NCI-H128 (cell line): ENCODE measurements at regions not wholly inside any gene's neighbourhood (a gene's known extent, or its start where the extent isn't known, plus 50 kb on each side); places are given as distances from the start of the nearest gene placed in this dataset.
"Not testable (repeated sequence)": the region's sequence is repeated elsewhere in the genome, so short reads cannot be mapped to it uniquely, and the experiment has no call there.

Source experiments
- DNase-seq: peaks from one replicate; lab custom pipeline; 2025; ENCODE audit not compliant: unreplicated experiment; lab: John Stamatoyannopoulos, UW

DNA sequence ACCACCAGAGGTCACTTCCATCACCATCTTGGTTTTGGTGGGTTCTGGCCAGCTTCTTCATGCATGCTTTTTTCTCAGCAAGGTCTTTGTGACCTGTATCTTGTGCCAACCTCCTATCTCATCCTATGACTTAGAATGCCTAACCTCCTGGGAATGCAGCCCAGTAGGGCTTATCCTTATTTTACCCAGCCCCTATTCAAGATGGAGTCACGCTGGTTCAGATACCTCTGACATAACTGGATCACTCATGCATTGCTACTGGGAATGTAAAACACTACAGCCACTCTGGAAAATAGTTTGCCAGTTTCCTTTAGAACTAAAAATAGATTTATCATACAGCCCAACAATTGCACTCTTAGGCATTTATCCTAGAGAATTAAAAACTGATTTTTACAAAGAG lies 219.2 kb downstream of the IRS1 start:
- DNase-seq, result no peak

- DNase-seq, result no peak
Measured at GRCh38 chr2:226579519-226579918, 220.1 kb downstream of the IRS1 start.

- DNase-seq, result no peak
Measured at GRCh38 chr2:226578879-226579278, 220.7 kb downstream of the IRS1 start.

DNA sequence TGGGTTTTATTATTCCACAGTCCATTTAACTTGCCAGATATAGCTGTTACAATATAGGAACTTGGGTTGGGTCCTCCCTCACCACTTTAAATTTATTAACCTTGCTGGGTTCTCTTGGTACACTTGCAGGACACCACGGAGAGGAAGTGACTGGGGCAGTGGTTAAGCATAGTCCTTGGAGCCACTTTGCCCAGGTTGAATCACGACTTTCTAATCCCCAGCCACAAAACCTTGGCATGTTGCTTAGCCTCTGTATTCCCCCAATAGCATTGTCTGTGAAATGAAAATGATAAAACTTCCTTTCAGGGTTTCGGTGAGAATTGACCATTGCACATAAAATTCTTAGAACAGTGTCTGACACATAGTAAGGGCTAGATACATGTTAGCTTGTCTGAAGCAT lies 221.2 kb downstream of the IRS1 start:
- DNase-seq, result no peak

GRCh38 chr2:226575928-226576327 lies 223.7 kb downstream of the IRS1 start:
- no peak for DNase-seq

DNA sequence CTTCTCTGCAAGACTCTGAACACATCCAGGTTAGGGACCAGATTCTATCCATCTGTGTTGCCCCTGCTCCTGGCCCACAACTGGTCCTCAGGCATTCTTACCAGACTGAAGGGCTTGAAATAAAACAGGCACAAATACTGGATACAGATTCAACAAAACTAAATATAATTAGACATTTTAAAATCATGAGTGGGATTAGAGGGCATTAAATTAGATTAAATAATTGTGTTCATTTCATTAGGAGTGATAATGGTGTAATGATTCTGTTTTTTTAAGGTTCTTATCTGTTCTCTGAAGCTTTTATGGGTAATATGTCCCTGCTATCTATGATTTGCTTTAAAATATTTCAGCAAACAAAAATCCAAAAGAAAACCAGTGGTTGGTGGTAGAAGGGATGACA lies 226.5 kb downstream of the IRS1 start:
- DNase-seq, result no peak

- DNase-seq, result no peak
Measured at GRCh38 chr2:226564667-226565066, 235.0 kb downstream of the IRS1 start.

- DNase-seq, result no peak
Measured at GRCh38 chr2:226561962-226562361, 237.7 kb downstream of the IRS1 start.

DNA sequence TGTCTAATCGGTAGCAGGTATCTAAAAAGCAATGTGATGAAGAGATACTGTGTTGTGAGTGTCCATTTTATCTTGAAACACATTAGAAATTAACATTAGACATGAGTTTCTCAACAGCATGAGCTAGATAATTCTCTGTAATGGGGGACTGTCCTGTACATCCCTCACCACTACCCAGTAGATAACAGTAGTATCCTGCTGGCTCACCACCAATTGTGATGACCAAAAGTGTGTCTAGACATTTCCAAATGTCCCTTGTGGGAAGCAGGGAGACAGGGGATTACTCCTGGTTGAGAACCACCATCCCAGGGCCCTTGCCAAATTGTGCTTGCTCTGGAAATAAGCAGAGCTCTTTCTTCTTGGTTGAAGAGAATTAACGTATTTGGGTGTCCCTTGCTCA lies 239.3 kb downstream of the IRS1 start:
- DNase-seq, result no peak

- no peak for DNase-seq
Measured at GRCh38 chr2:226559536-226559935, 240.1 kb downstream of the IRS1 start.

GRCh38 chr2:226558418-226558817 lies 241.2 kb downstream of the IRS1 start:
- DNase-seq, result no peak

GRCh38 chr2:226556050-226556449 lies 243.6 kb downstream of the IRS1 start:
- DNase-seq, result no peak

DNA sequence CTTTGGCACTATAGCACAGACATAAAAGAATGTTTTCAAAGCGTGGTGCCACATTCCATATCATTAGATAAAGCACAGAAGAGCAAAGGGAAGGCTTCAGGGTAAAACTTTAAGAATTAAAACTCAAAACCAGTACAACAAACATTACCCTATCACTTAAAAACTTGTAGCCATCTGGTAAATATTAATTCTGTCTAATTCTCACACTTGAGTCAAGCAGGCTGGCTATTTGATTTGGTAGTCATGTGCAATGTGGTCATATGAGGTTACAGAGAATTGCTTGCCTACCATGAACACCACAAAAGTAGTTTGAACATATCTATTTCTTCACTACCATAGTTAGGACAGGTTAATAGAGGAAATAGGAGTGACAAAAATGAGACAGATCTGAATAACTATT lies 244.9 kb downstream of the IRS1 start:
- no peak for DNase-seq

DNA sequence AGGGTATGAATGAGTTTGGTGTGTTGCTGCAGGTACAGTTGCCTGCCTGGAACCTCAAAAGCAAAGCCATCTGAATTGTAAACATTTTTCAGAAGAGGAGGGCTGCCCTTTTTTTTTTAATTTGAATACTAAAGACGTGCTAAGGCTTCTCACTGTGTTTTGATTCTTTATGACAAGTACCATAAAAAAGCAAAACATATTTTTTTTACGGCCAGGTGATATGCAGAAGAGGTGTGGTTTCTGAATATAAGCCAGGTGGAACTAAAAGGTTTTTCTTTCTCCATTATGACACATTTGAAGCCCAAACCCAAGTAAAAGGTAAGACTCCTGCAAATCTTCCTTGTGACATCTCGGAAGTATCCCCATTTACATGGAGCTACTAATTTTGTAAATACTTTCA lies 246.3 kb downstream of the IRS1 start:
- DNase-seq, result no peak

GRCh38 chr2:226552571-226553285 lies 246.9 kb downstream of the IRS1 start:
- no peak for DNase-seq

DNA sequence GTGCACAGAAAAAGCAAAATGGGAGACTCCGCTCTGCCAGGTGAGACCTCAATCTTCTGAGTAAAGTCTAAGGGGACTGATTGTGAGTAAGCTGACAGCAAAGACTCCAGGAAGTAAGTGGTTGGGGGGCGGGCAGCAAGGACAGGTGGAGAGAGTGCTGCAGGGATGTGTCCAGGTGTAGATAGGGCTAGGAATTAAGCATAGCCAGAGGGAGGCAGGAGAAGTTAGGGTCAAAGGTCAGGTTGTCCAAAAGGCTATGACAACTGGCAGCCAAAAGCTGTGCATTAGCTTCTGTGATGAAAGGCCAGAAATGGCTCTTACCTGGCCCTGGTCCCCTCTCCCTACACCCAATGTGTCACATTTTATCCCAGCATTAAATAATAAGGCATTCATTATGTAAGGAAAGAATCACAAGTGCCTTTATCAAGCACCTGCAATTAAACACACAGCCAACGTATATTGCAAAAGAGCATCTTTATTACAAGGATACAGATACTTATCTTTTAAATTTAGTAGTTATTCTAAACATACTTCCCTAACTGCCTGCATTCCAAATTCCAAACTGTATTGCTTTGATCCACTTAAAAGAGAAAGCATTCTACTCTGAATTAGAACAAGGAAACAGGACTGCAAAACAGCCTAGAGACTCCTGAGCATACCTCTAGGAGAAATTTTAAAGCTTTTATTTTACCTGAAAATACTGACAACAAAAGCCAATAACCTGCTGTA lies 247.9 kb downstream of the IRS1 start:
- DNase-seq, result no peak

DNA sequence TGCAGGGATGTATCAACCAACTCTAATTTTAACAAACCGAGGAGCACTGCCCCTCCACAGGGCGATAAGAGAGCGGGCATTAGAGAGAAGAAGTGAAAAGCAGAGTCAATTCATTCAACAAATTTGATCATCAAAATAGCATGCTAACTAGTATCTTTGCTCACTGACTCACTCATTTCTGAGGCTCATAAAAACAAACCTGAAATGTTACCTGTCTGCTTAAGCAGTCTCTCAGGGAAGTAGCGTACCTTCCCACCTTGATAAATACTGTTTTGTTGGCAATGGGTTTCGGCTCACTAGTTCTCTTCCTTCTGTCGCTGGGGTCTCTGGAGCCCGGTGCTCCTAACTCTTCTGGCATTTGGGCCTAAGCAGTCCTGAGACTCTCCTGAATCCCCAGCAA lies 248.8 kb downstream of the IRS1 start:
- DNase-seq, result no peak

DNA sequence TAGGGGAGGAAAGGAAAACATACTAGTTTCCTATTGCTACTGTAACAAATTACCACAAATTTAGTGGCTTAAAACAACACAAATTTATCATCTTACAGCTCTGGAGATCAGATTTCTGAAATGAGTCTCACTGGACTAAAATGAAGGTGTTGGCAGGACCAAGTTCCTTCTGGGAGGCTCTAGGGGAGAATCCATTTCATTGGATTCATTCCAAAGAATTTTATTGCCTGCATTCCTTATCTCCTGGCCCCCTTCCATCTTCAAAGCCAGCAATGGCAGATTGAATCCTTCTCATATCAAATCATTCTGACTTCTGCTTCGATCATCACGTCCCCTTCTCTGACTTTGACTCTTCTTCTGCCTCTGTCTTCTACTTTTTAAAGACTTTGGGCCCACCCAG lies 250.9 kb downstream of the IRS1 start:
- DNase-seq, result no peak

GRCh38 chr2:226544596-226545210 lies 254.9 kb downstream of the IRS1 start:
- DNase-seq, result no peak

GRCh38 chr2:226540204-226540994 lies 259.2 kb downstream of the IRS1 start:
- no peak for DNase-seq

- no peak for DNase-seq
Measured at GRCh38 chr2:226536410-226536809, 263.2 kb downstream of the IRS1 start.

- DNase-seq, result not testable (repeated sequence)
Measured at GRCh38 chr2:226532976-226533375, 266.6 kb downstream of the IRS1 start.
